Spleen (tissue), 7 donors: ENCODE measurements at regions not wholly inside any gene's neighbourhood (a gene's known extent, or its start where the extent isn't known, plus 50 kb on each side); places are given as distances from the start of the nearest gene placed in this dataset.
A peak's percentile ranks its signal among the peaks of the same experiment; 100 is the strongest.

Source experiments
- POLR2A ChIP-seq, 3 donors: fragments of 450-650 bp; IDR thresholded peaks; one replicate each; pipeline ENCODE4 v1.5.1; 2017; ENCODE audit warnings: antibody characterized with exemption in 3 of 3, mild to moderate bottlenecking in 1 of 3
- POLR2AphosphoS5 ChIP-seq, 3 donors: sonication (generic); formaldehyde crosslinking; IDR thresholded peaks; one replicate each; pipeline ENCODE4 v1.5.1; 2017; ENCODE audit warnings: antibody characterized with exemption in 3 of 3
- TF ChIP-seq, protein P1 (sequence below), 11 experiments: fragments of 200-600 bp in 7 of 11; fragments of 450-650 bp in 4 of 11; sonication (generic) in 4 of 11; IDR thresholded peaks in 8 of 11; conservative IDR thresholded peaks in 3 of 11; 1 replicate in 7 of 11; 2 replicates in 4 of 11; pipeline versions ENCODE4 v1.4.0 to v1.8.0; 2016 to 2021; ENCODE audit warnings: antibody characterized with exemption in 11 of 11, inconsistent platforms in 4 of 11, mild to moderate bottlenecking in 1 of 11
- donor health status: DM: no; HTN: no; CAD: no; lungs with moderate emphysema.
- donor health status: DM: no; HTN: no; CAD: no.
- donor health status: DM: no; HTN: no; CAD: no.

DNA sequence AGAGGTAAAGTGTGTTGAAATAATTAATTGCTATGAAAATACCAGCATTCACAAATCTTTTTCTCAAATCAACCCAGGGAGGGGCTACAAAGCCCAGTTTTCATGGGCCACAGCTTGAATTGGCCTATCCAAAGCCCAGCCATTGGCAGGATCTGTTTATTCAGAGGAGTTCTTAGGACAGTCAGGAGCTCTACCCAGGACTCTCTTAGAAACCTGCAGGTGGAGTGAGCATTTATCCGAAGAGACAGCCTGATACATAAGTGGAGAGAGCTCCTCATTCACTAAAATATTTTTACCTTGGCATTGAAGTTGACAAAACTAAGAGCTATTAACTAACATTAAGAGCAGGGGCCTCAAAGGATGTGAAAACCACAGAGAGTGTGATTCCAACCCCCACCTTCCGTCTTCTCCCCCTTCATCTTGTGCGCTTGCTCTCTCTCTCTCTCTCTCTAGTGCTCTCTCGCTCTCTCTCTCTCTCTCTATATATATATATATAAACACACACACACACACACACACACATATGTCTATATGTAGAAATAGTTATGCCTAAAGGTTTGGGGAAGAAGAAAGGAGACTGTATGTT is 315.5 kb downstream of the SNAPC1 start:
- TF ChIP-seq, protein P1, sequence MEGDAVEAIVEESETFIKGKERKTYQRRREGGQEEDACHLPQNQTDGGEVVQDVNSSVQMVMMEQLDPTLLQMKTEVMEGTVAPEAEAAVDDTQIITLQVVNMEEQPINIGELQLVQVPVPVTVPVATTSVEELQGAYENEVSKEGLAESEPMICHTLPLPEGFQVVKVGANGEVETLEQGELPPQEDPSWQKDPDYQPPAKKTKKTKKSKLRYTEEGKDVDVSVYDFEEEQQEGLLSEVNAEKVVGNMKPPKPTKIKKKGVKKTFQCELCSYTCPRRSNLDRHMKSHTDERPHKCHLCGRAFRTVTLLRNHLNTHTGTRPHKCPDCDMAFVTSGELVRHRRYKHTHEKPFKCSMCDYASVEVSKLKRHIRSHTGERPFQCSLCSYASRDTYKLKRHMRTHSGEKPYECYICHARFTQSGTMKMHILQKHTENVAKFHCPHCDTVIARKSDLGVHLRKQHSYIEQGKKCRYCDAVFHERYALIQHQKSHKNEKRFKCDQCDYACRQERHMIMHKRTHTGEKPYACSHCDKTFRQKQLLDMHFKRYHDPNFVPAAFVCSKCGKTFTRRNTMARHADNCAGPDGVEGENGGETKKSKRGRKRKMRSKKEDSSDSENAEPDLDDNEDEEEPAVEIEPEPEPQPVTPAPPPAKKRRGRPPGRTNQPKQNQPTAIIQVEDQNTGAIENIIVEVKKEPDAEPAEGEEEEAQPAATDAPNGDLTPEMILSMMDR (IDR thresholded peaks at IDR 0.05 in 8 of 11, conservative IDR thresholded peaks at IDR 0.05 in 3 of 11), result peak in 1 of 11 experiments; percentile 4
- no peak for TF ChIP-seq POLR2A (IDR thresholded peaks at IDR 0.05)
- no peak for TF ChIP-seq POLR2AphosphoS5 (IDR thresholded peaks at IDR 0.05)
